Astrocyte of the cerebellum (primary cell): ENCODE measurements at regions not wholly inside any gene's neighbourhood (a gene's known extent, or its start where the extent isn't known, plus 50 kb on each side); places are given as distances from the start of the nearest gene placed in this dataset.
"Not testable (repeated sequence)": the region's sequence is repeated elsewhere in the genome, so short reads cannot be mapped to it uniquely, and the experiment has no call there.

ENCODE experiments used
- DNase-seq: peaks from one replicate; pipeline ENCODE4 v3.0.0-alpha.2; 2011; ENCODE audit warnings: low read depth
- H3K4me3 ChIP-seq: 2 replicates; pipeline ENCODE4 v1.5.1; 2011; ENCODE audit warnings: mild to moderate bottlenecking, low read depth, low read length, moderate library complexity
- CTCF ChIP-seq: IDR thresholded peaks from 2 replicates; pipeline ENCODE4 v1.5.1; 2012; ENCODE audit warnings: low read length, low read depth, moderate library complexity, mild to moderate bottlenecking; ENCODE audit errors: missing control alignments
- in situ Hi-C: cut with HindIII; loops from 2 replicates; pipeline ENCODE4 v1.10.0; 2017; ENCODE audit warnings: low sequenced_read_pairs

DNA sequence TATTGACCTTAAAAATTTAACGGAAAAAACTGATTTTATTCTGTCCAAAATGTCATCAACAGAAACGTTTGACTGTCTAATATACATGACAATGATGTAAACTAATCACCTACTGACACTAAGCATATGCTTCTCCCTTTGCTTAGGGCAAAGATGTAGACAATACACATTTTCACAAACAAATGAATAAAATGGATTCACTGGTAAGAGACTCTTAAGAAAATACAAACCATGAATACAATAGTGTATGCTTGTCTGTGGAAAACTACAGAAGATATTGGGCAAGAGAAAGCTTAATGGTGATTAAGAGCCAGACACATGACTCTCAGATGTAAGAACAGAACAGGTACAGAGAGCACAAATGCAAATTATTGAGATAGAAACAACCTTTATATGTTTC, 1248.7 kb downstream of the FSCB start:
- TF ChIP-seq CTCF = no peak
- no peak overlapping the region for H3K4me3 ChIP-seq
- no peak for DNase-seq
- in situ Hi-C loops = no loop called here

DNA sequence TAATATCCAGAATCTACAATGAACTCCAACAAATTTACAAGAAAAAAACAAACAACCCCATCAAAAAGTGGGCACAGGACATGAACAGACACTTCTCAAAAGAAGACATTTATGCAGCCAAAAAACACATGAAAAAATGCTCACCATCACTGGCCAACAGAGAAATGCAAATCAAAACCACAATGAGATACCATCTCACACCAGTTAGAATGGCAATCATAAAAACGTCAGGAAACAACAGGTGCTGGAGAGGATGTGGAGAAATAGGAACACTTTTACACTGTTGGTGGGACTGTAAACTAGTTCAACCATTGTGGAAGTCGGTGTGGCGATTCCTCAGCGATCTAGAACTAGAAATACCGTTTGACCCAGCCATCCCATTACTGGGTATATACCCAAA, 1250.1 kb downstream of the FSCB start:
- DNase-seq, H3K4me3 ChIP-seq, in situ Hi-C loops: not testable (repeated sequence)

- in situ Hi-C loops = no loop called here
- no peak for DNase-seq
Observed at GRCh38 chr14:43252866-43253265, 1254.2 kb downstream of the FSCB start.

GRCh38 chr14:43249591-43249990, 1257.5 kb downstream of the FSCB start:
- in situ Hi-C loops = no loop called here
- no peak for TF ChIP-seq CTCF
- no peak overlapping the region for H3K4me3 ChIP-seq
- DNase-seq = no peak

More at GRCh38 chr14:43252866-43253265, 1254.2 kb downstream of the FSCB start:
- TF ChIP-seq CTCF = no peak
- H3K4me3 ChIP-seq = no peak overlapping the region

DNA sequence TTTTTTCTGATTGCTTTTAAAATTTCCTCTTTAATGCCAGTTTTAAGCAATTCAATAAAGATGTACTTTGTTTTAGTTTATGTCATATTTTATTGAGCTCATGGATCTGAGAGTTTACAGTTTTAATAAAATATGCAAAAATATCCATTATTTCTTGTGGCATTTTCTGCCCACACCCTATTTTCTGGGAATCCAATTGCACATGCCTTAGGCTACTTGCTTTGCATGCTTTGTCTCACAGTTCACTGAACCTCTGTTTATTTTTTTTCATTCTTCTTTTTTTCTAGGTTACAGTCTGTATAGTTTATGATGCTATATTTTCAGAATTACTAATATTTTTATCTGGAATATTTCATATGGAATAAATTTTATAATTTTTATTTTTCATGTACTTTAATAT, 1258.0 kb downstream of the FSCB start:
- in situ Hi-C loops = no loop called here
- TF ChIP-seq CTCF = no peak
- H3K4me3 ChIP-seq = no peak overlapping the region
- DNase-seq = no peak

DNA sequence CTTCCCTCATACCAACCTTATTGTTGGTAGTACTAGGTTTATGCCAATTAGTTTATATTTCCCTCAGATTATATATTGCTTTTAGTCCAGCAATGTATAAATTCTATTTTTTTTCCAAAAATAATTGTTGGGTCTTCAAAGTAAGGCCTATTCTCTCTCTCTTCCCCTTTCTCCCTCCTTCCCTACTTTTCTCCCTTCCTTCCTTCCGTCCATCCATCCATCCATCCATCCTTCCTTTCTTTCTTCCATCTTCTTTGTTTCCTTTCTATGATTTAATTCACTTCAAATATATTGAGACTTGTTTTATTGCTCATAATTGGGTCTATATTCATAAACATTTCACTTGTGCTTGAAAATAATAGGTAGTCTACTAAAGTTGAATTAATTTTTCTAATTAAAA, 1259.2 kb downstream of the FSCB start:
- in situ Hi-C loops = no loop called here
- H3K4me3 ChIP-seq = no peak overlapping the region
- TF ChIP-seq CTCF = no peak
- no peak for DNase-seq

DNA sequence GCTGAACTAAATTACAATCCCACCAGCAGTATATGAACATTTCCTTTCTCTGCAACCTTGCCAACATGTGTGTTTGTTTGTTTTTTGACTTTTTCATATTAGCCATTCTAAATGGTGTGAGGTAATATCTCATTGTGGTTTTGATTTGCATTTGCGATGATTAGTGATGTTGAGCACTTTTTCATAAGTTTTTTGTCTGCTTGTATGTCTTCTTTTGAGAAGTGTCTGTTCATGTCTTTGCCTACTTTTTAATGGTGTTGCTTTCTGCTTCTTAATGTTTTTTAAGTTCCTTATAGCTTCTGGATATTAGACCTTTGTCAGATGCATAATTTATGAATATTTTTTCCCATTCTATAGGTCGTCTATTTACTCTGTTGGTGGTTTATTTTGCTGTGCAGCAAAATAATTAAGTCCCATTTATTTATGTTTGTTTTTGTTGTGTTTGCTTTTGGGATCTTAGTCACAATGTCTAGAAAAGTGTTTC, 1262.9 kb downstream of the FSCB start:
- no peak for DNase-seq
- no peak overlapping the region for H3K4me3 ChIP-seq
- in situ Hi-C loops = no loop called here
- no peak for TF ChIP-seq CTCF
